PC-9 (cell line): ENCODE measurements at regions not wholly inside any gene's neighbourhood (a gene's known extent, or its start where the extent isn't known, plus 50 kb on each side); places are given as distances from the start of the nearest gene placed in this dataset.

Experiments
- EZH2 ChIP-seq: fragments of 200-600 bp; sonication (generic); IDR thresholded peaks from 2 replicates; pipeline ENCODE4 v1.8.0; 2017; ENCODE audit warnings: antibody characterized with exemption, low read depth
- TF ChIP-seq, protein P1 (sequence below): fragments of 200-600 bp; sonication (generic); conservative IDR thresholded peaks from 2 replicates; pipeline ENCODE4 v1.6.1; 2017; ENCODE audit warnings: mixed run types, antibody characterized with exemption, mild to moderate bottlenecking, moderate library complexity

DNA sequence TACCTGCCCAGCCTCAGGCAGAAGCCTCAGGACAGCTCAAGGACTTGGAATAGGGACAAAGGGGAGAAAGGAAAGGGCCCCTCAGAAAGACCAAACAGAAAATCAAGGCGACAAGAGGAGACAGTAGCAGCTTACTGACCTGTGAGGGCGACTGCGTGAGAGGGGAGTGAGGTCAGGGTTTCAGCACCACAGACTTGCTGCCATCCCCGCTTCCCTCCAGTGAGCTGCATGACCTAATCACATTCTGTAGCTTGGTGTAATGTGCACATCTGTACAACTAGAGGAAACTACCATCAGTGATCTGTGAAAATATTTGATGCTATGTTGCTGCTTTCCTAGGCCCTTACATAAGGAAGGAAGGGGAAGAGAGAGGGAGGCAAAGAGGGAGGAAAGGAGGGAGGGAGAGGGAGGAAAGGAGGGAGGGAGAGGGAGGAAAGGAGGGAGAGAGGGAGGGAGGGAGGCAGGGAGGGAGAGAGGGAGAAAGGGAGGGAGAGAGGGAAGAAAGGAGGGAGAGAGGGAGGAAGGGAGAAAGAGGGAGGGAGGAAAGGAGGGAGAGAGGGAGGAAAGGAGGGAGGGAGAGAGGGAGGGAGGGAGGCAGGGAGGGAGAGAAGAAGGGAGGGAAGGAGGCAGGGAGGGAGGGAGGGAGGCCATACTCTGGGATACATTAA, 404.9 kb upstream of the CDH5 start:
- TF ChIP-seq, protein P1, sequence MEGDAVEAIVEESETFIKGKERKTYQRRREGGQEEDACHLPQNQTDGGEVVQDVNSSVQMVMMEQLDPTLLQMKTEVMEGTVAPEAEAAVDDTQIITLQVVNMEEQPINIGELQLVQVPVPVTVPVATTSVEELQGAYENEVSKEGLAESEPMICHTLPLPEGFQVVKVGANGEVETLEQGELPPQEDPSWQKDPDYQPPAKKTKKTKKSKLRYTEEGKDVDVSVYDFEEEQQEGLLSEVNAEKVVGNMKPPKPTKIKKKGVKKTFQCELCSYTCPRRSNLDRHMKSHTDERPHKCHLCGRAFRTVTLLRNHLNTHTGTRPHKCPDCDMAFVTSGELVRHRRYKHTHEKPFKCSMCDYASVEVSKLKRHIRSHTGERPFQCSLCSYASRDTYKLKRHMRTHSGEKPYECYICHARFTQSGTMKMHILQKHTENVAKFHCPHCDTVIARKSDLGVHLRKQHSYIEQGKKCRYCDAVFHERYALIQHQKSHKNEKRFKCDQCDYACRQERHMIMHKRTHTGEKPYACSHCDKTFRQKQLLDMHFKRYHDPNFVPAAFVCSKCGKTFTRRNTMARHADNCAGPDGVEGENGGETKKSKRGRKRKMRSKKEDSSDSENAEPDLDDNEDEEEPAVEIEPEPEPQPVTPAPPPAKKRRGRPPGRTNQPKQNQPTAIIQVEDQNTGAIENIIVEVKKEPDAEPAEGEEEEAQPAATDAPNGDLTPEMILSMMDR = no peak
- no peak for TF ChIP-seq EZH2
